GM12873 (cell line): ENCODE measurements at regions not wholly inside any gene's neighbourhood (a gene's known extent, or its start where the extent isn't known, plus 50 kb on each side); places are given as distances from the start of the nearest gene placed in this dataset.

ENCODE experiments used
- CTCF ChIP-seq: IDR thresholded peaks from 2 replicates; pipeline ENCODE4 v1.5.1; 2012; ENCODE audit warnings: low read depth, mild to moderate bottlenecking, moderate library complexity, low read length, control low read depth; ENCODE audit not compliant: insufficient read depth; ENCODE audit errors: missing control alignments

DNA sequence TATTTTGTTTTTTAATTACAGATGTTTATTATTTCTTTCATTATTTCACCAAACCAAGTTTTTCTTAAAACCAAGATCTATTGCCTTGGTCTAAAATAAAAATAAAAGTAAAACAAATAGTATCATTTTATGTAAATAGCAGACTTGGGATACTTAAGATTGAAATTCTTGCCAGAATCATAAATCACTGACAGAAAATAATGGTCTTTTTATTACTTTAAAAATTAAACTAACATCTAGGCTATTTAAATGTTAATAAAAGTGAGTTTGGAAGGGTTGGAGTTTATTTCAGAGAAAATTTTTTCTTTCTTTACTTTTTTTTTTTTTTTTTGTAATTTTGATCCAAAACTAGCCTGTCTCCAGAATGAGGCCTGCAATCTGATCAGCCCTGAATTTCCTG is 568.0 kb upstream of the IGFBP3 start:
- TF ChIP-seq CTCF, result no peak

DNA sequence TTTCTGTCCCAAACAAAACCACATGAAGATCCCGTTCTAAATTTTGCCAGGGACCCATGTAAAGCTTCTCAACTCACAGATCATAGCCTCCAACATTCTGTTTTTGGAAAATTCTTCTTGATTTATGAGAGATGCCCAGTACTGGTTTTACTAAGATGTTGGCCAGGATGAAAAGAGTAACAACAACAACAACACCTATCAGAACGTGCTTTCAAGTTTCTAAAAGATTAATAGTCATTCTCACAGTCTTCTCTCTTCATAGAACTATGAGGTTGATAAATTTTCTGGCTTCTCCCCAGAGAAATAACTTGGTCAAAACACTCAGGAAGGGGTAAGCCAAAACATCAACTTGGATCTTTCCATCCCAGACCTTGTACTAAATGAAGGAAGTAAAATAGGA is 567.5 kb upstream of the IGFBP3 start:
- no peak for TF ChIP-seq CTCF

GRCh38 chr7:46486256-46487206 is 565.5 kb upstream of the IGFBP3 start:
- TF ChIP-seq CTCF, result no peak

- TF ChIP-seq CTCF, result no peak
Observed at GRCh38 chr7:46485481-46486065, 564.5 kb upstream of the IGFBP3 start.

DNA sequence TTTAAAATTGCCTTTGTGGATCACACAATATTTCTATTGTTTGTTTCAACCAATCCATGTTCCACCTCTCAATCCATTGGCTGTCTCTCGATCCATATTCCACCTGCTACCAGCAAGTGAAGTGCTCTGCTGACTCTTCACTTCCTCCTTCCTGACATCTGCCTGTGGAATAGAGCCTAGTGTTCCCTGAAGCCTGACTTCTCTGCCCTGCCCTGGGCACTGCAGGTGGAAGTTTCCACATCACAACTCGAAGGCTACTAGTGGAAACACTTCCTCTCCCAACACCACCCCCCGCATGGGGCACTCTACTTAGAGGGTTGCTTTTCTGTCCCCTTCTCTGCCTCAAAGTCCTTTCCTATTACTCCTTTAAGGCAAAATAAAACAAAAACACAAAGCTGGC is 563.8 kb upstream of the IGFBP3 start:
- no peak for TF ChIP-seq CTCF

GRCh38 chr7:46480619-46481018 is 559.5 kb upstream of the IGFBP3 start:
- TF ChIP-seq CTCF, result no peak

GRCh38 chr7:46479680-46480079 is 558.6 kb upstream of the IGFBP3 start:
- TF ChIP-seq CTCF, result no peak
